HG02970 (cell line): ENCODE measurements at regions not wholly inside any gene's neighbourhood (a gene's known extent, or its start where the extent isn't known, plus 50 kb on each side); places are given as distances from the start of the nearest gene placed in this dataset.

ENCODE experiments used
- ATAC-seq: cut with Tn5 transposase; IDR thresholded peaks from one replicate; pipeline ENCODE4 v1.9.1; 2021; ENCODE audit warnings: mild to moderate bottlenecking, moderate library complexity, moderate number of reproducible peaks; ENCODE audit not compliant: unreplicated experiment, low FRiP score

DNA sequence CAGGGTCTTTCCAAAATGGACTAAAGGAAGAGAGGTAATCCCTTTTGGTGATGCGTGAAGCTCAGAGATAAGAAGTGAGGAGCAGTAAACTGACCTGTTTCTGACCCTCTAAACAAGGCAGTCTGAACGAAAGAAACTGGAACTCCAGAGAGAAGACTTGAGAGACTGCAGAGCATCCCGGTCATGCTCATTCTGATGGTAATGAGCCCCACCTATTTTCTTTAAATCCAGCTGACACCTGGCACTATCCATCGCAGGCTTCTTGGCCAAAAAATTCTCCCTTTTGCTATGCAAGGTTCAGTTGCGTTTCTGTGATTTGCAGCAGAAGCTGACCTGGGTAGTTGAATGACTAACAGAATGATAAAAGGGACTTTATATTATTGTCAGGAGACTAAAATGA lies 105.9 kb upstream of the KCNK2 start:
- no peak for ATAC-seq

DNA sequence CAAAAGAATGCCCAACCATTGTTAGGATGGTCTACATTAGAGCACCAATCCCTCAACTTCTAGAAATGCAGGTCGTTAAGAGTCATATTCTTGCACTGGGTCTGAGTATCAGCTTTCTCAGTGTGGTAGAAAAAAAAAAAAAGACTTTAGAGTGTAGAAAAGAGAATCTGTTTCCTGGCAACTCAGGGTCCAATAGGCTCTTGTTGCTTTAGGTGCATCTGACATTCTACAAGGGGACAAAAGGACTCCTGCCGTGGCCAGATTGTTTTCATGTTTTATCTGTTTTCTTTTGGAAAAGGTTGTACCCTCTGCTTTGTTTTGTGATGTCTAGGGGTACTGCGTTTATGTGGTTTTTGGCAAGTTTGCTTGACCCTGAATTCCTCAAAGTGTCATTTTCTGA lies 105.4 kb upstream of the KCNK2 start:
- ATAC-seq, result no peak

DNA sequence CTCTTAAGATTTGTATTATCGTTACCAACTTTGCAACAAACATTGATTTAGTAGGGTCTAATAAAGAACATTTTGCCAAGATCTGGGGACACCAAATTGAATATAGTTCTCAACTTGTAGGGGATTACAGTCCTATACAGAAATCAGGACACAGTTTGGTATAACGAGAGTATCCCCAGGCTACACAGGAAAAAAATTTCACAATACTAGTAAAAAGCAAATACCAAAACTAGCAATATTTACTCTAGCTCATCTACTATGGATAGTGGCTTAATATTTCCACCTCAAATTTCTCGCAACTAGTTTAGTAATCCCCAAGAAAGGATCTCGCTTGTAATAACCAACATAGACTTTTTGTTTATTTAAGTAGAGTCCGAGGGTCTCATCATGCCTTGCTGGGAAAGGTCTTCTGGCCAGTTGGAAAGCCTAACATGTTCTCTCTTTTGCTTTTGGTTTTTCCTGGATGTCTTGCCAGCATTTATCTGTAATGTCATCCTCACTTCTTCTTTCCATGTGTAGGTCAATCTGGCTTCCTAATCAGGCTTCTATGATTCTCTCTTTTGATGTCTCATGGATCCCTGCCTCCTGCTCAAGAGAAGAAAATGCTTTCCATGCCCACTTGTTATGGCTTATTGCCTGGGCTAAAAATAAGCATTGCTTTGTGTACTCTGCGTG lies 104.7 kb upstream of the KCNK2 start:
- no peak for ATAC-seq

DNA sequence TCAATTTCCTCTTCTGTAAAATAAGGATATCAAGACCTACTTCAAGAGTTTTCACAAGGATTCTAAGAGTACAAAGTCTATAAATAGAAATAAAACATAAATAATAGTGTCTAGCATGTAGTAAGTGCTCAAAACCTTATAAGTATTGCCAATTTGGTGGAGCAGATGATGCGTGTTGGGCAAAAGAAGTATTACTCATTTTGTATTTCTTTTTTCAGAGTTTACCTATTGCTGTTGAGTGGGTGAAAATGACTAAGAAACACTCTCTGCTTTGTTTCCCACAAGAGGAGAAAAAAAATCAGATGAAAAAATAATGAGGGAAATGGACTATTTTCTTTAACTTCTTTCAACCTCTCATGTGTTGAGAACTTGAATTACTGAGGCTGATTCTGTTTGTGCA lies 103.3 kb upstream of the KCNK2 start:
- no peak for ATAC-seq

DNA sequence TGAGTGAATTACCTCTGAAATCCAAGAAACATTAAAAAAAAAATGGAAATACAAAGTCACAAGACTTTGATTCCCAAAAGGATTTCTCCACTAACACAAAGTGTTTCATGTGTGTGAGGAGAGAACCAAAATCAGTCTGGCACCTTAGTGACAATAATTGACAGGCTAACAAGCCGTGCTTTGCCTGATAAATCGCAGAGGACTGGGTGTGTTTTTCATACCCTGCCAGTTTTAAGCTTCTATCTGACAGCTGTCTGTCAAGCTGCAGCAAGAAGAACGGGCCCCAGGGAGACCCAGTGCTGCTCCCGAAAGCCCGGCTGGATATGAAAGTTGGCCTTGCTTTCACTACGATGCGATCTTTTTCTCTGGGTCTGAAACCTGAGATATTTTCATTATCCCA lies 101.6 kb upstream of the KCNK2 start:
- ATAC-seq, result no peak

DNA sequence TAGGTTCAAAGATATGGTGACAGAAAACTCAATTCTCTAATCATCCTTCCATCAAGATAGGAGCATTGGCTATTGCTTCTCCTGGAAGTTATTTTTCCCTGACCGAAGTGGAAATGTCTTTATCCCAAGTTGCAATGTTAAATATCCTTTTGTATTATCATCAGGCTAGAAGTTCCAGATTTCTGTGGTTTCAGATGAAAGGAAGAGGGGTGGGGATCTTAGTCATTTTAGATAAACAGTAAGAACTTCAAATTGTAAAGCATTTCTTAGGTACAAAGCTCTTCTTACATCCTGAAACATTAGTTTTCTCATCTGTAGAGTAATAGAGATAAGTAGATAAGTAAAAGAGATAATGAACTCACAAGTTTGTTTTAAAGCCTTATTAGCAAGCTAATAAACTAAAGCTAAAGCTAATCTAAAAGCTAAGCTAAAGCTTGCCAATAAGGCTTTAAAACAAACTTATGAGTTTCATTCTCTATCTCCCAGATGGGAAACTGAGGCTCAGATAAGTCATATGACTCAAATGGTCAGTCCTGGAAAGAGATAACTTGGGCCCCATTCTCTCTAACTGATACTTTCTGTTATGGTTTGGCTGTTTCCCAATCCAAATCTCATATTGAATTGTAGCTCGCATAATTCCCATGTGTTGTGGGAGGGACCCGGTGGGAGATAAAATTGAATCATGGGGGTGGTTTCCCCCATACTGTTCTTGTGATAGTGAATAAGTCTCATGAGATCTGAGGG lies 99.2 kb upstream of the KCNK2 start:
- ATAC-seq, result no peak

DNA sequence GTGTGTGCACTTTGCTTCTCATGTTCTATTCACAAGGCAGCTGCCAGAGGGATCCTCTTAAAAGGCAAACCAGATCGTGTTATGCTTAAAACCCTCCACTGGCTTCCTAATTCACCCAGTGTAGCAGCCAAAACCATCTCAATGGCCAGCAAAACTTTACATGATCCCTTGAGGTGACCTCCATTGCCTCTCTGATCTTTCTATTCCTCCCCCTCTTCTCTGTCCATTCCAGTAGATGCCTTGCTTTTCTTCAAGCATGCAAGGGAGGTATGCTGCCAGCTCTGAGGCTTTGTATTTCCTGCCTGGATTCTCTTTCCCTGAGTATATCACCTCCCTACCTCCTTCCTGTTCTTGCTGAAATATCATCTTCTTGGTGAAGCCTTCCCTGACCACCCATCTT lies 93.2 kb upstream of the KCNK2 start:
- ATAC-seq, result no peak

- no peak for ATAC-seq
Observed at GRCh38 chr1:214990619-214991018, 91.9 kb upstream of the KCNK2 start.

- no peak for ATAC-seq
Observed at GRCh38 chr1:214991691-214992315, 90.7 kb upstream of the KCNK2 start.

GRCh38 chr1:214993419-214993818 lies 89.1 kb upstream of the KCNK2 start:
- ATAC-seq, result no peak

GRCh38 chr1:214997685-214998084 lies 84.9 kb upstream of the KCNK2 start:
- ATAC-seq, result no peak

- peak; percentile 82 for ATAC-seq
Observed at GRCh38 chr1:215001419-215002021, 81.0 kb upstream of the KCNK2 start.

DNA sequence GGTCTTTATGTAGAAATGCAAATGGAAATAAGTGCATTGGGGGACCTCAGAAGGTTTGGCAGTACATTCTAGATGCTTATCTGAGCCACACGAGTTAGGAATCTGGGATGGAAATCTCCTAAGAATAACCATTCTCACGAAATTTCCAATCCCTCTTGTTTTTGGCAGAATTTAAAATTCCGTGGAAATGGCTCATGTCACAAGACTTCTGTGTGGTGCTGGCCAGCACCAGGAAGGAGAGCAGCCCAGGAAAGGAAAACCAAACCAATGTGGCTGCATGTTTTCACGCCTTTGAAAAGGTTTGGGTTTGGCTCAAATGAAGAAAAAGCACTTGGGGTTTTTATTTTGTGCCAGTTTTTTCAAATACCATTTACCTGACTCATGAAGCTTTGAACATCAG lies 80.1 kb upstream of the KCNK2 start:
- ATAC-seq, result no peak

- ATAC-seq, result no peak
Observed at GRCh38 chr1:215003686-215004085, 78.9 kb upstream of the KCNK2 start.

DNA sequence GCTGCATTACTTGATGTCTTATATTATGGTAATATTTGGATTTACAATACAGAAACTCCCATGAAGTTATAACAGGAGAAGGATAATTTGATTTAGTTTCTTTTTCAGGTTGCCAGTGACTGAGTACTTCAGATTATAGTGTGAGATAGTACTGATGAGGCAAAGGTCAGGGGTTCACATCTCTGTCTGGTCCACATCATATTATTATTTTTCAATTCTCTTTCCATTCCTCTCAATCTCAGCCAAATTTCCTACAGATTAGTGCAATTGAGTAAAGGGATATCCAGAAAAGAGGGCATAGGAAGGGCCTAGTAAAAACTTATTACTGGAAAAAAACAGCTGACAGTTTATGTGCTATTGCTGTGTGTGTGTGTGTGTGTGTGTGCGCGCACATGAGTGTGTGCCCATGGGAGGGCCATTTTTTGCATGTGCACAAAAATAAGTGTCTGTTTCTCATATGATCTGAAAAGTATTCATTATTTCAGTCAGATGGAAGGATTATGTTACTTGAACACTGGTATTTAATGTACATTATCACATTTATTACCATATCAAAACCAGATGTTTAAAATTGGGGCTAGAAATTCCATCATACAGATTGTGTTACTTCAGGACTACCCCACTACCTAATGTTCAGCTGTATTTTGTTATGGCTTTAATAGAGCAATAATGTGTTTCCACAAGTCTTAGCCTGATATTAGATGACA lies 78.3 kb upstream of the KCNK2 start:
- no peak for ATAC-seq

- ATAC-seq, result no peak
Observed at GRCh38 chr1:215005078-215005477, 77.5 kb upstream of the KCNK2 start.

GRCh38 chr1:215005656-215006345 lies 76.7 kb upstream of the KCNK2 start:
- no peak for ATAC-seq

GRCh38 chr1:215007880-215008279 lies 74.7 kb upstream of the KCNK2 start:
- no peak for ATAC-seq

DNA sequence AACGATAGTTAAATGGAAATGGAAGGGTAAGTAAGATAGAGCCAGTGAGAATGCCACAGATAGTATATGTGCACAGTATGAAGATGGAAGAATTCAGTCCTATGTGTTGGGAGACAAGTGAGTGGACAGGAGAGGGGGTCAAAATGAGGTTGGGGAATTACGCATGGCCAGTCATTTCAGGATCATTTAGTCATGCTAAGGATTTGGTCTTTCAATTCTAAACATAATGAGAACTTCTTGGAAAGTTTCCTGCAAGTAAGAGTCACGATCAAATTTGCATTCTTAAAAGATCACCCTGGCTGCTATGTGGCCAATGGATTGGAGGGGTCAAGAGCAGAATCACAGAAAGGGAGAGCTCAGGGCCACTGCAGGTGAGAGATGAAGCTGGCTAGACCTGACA lies 64.0 kb upstream of the KCNK2 start:
- no peak for ATAC-seq

DNA sequence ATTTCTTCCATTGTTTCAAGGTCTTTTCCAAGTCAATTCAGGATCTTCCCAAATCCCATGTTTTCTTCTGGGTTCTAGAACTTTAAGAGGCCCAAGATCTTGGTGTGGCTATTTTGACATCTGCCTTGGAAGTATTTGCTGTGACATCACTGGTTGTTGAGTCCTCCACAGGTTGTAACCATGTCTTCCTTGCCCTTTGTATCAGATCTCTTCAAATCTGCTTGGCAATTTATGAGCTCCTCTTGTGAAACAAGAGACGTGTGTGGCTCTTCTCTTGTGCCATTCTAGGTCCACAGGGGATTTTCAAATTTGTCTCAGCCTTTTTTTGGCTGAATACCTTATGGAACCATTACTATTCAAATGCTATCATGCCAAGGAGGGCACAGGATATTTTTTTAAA lies 60.3 kb upstream of the KCNK2 start:
- ATAC-seq, result no peak
